Psoas muscle (tissue), 7 donors: ENCODE measurements at regions not wholly inside any gene's neighbourhood (a gene's known extent, or its start where the extent isn't known, plus 50 kb on each side); places are given as distances from the start of the nearest gene placed in this dataset.

Experiments used
- ATAC-seq, 4 donors: fragments of 200-7000 bp; cut with Tn5 transposase; one replicate each; pipeline ENCODE4 v1.9.1; 2020; ENCODE audit warnings: moderate library complexity in 3 of 4, mild to moderate bottlenecking in 2 of 4
- DNase-seq, 2 donors: peaks; one replicate each; pipeline ENCODE4 v3.0.0-alpha.2; 2020
- H3K27ac ChIP-seq: fragments of 200-600 bp; one replicate; pipeline ENCODE4 v1.8.0; 2022
- H3K27me3 ChIP-seq, 3 donors: fragments of 200-600 bp in 1 of 3; one replicate each; pipeline versions ENCODE4 v1.6.1 to v1.8.0; 2013 to 2022; ENCODE audit warnings: low read length in 2 of 3, mild to moderate bottlenecking in 2 of 3, moderate library complexity in 1 of 3; ENCODE audit not compliant: insufficient read depth in 3 of 3
- H3K36me3 ChIP-seq, 2 donors: fragments of 200-600 bp in 1 of 2; one replicate each; pipeline versions ENCODE4 v1.6.1 to v1.8.0; 2013 to 2022; ENCODE audit warnings: low read depth in 1 of 2, mild to moderate bottlenecking in 1 of 2, moderate library complexity in 1 of 2; ENCODE audit not compliant: insufficient read depth in 1 of 2
- H3K4me1 ChIP-seq: fragments of 200-600 bp; one replicate; pipeline ENCODE4 v1.8.0; 2022
- H3K4me3 ChIP-seq: fragments of 200-600 bp; one replicate; pipeline ENCODE4 v1.8.0; 2022; ENCODE audit warnings: mild to moderate bottlenecking
- H3K9me3 ChIP-seq: fragments of 200-600 bp; one replicate; pipeline ENCODE4 v1.8.0; 2022
- WGBS, 3 donors: extraction: QIAGEN DNeasy Blood & Tissue Kit; methylation state at CpG; one replicate each; pipeline versions ENCODE4 v1.1.6 to v1.1.7; 2013; 5-methylcytosine and 5-hydroxymethylcytosine counted together
- intact Hi-C, 2 donors: fragments of 100-400 bp; cut with DNase I; formaldehyde crosslinking; loops; one replicate each; pipeline versions ENCODE4 v1.11.0 to v1.14.2; 2022
- TF ChIP-seq, protein P1 (sequence below): fragments of 200-600 bp; IDR thresholded peaks from one replicate; pipeline ENCODE4 v1.8.0; 2022; ENCODE audit warnings: antibody characterized with exemption
- donor health status: healthy with polysubstance abuse.
- donor health status: DM: no; HTN: no; CAD: no; lungs with moderate emphysema.
- donor health status: Bipolar disorder and iron deficiency.
- donor health status: healthy.
- donor health status: DM: yes; HTN: yes; CAD: no.
- donor health status: DM: no; HTN: no; CAD: no.
- donor health status: DM: yes; HTN: yes; CAD: no.

DNA sequence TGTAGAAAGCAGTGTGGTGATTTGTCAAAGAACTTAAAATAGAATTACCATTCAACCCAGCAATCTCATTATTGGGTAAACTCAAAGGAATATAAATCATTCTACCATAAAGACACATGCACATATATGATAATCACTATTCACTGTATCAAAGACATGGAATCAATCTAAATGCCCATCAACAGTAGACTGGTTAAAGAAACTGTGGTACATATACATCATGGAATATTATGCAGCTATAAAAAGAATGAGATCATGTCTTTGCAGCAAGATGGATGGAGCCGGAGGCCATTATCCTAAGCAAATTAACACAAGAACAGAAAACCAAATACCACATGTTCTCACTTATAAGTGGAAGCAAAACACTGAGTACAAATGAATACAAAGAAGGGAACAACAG lies 281.5 kb upstream of the MAGI2 start:
- H3K27ac ChIP-seq = no peak overlapping the region
- H3K36me3 ChIP-seq = no peaks in the 10 kb centered on the region
- no peak overlapping the region for H3K4me3 ChIP-seq
- H3K4me1 ChIP-seq = no peaks in the 10 kb centered on the region
- H3K9me3 ChIP-seq = peaks cover 13% of the 10 kb centered on the region
- TF ChIP-seq, protein P1, sequence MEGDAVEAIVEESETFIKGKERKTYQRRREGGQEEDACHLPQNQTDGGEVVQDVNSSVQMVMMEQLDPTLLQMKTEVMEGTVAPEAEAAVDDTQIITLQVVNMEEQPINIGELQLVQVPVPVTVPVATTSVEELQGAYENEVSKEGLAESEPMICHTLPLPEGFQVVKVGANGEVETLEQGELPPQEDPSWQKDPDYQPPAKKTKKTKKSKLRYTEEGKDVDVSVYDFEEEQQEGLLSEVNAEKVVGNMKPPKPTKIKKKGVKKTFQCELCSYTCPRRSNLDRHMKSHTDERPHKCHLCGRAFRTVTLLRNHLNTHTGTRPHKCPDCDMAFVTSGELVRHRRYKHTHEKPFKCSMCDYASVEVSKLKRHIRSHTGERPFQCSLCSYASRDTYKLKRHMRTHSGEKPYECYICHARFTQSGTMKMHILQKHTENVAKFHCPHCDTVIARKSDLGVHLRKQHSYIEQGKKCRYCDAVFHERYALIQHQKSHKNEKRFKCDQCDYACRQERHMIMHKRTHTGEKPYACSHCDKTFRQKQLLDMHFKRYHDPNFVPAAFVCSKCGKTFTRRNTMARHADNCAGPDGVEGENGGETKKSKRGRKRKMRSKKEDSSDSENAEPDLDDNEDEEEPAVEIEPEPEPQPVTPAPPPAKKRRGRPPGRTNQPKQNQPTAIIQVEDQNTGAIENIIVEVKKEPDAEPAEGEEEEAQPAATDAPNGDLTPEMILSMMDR = no peak
- 95 to 100% (median 97%) methylated on average over 1 of the region's 1 CpG for WGBS, 3 donors
- no peak for ATAC-seq
- no peaks in the 10 kb centered on the region for H3K27me3 ChIP-seq
- intact Hi-C loops = loop anchor here in 1 of 2 donors (5.0 kb wide), 1 partner anchor 433 kb away; no protein-coding TSS in a partner anchor
- no peak for DNase-seq

DNA sequence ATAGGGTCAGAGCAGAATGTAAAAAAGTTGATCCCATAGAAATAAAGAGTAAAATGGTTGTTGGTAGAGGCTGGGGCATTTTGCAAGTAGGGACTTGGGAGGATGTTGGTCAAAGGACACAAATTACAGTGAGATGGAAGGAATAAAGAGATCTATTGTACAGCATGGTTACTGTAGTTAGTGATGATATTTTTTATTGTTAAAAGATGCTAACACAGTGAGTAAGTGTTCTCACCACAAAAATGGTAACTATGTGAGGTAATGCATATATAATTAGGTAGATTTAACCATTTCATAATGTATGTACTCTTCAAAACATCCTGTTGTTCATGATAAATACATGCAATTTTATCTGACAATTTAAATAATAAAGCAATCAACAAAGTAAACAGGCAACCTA lies 280.7 kb upstream of the MAGI2 start:
- no peak for ATAC-seq
- Histone ChIP-seq H3K27me3 (no peaks in the 10 kb centered on the region), H3K27ac (no peak overlapping the region), H3K36me3 (no peaks in the 10 kb centered on the region), H3K4me3 (no peak overlapping the region), H3K4me1 (no peaks in the 10 kb centered on the region), H3K9me3 (peaks cover 13% of the 10 kb centered on the region)
- DNase-seq = no peak
- TF ChIP-seq, protein P1 = no peak
- intact Hi-C loops = no loop called here

DNA sequence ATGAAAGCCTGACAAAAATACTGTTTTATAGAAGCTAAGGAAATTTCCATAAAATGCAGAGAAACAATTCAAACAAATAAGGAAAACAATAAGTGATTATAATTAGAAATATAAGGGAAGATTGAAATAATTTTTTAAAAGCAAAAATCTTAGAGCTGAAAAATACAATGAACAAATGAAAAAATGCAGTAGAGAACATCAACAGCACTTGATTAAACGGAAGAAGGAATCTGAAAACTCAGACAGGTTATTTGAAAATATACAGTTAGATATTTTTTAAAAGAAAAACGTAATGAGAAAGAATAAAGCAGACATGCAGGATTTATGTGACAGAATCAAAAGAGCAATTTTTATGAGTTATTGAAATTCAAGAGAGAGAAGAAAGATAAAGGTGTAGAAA lies 279.1 kb upstream of the MAGI2 start:
- H3K27me3 ChIP-seq = no peaks in the 10 kb centered on the region
- intact Hi-C loops = no loop called here
- TF ChIP-seq, protein P1 = no peak
- H3K4me3 ChIP-seq = no peak overlapping the region
- H3K27ac ChIP-seq = no peak overlapping the region
- DNase-seq (no peak), ATAC-seq (no peak)
- no peaks in the 10 kb centered on the region for H3K4me1 ChIP-seq
- H3K9me3 ChIP-seq = peaks cover 13% of the 10 kb centered on the region
- 60 to 74% (median 72%) methylated on average over 2 of the region's 2 CpGs for WGBS, 3 donors
- H3K36me3 ChIP-seq = no peaks in the 10 kb centered on the region

DNA sequence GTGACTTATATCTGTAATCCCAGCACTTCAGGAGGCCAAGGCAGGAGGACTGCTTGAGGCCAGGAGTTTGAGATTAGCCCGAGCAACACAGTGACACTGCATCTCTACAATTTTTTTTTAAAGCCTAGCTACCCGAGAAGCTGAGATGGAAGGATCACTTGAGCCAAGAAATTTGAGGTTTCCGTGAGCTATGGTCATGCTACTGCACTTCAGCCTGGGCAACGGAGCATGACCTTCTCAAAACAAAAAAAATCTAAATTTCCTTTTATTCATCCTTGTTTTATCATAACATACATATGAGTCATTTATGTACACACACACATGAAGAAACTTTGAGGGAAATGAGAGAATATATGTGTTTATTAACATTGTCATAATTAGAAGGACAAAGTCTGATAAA lies 277.5 kb upstream of the MAGI2 start:
- no peak for DNase-seq
- 70 to 78% (median 76%) methylated on average over 4 of the region's 4 CpGs for WGBS, 3 donors
- H3K4me1 ChIP-seq = no peaks in the 10 kb centered on the region

More for the DNA sequence above, 277.5 kb upstream of the MAGI2 start:
- TF ChIP-seq, protein P1 = no peak
- no peaks in the 10 kb centered on the region for H3K27me3 ChIP-seq
- peaks cover 13% of the 10 kb centered on the region for H3K9me3 ChIP-seq
- H3K27ac ChIP-seq = no peak overlapping the region
- intact Hi-C loops = no loop called here
- H3K36me3 ChIP-seq = no peaks in the 10 kb centered on the region
- ATAC-seq = no peak
- no peak overlapping the region for H3K4me3 ChIP-seq
